ENCODE measurements at regions not wholly inside any gene's neighbourhood (a gene's known extent, or its start where the extent isn't known, plus 50 kb on each side); places are given as distances from the start of the nearest gene placed in this dataset.

GRCh38 chr1:58862728-58863385, 79.0 kb upstream of the JUN start:
- peak; percentile 85 for DNase-seq (ENCODE audit: low spot score)

DNA sequence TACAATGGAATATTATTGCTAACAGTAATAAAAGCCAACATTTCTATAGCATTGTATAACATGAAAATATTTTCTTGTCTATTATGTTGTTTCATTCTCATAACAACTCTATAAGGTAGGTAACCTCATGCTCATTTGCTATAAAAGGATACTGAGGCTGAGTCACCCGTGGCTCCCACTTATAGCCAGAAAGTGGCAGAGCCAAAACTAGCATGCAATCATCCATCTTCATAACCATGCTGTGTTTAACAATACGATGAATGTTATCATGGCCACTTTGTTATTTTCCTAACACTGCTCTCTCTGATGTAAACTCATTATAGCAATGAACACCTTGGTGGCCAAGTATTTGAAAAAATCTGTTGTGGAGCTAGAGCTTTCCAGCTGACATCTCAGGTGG, 80.8 kb upstream of the JUN start:
- DNase-seq (ENCODE audit: low spot score) = no peak

- no peak for DNase-seq (ENCODE audit: low spot score)
These were observed 82.7 kb upstream of the JUN start for GRCh38 chr1:58866578-58866977.

DNA sequence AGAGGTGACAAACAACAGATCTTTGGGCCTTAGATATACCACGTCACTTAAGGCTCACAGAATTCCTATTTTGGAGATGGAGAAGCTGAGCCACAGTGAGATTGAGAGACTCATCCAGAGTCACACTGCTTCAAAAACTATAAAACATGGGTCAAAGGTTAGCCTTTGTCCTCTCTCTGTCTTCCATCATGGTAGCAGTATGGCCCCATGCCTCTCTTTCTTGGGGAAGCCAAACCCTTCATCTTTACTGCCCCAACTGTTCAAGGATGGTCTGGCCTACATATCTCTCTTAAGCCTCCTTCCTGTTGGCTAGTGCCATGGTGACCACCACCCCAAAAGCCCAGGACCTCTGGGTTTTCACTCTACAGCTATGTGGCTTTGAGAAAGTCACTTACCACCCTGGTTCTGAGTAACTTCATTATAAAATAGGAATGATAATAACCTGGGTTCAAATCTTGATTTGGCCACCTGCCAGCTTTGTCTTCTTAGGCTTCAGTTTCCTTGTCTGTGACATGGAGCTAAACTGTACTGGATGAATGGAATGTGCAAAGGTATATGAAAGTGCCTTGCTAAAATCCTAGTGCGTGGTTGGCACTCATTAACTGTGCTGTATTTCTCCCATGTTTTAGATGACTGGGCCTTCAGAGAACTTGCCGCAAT, 85.9 kb upstream of the JUN start:
- DNase-seq (ENCODE audit: low spot score) = no peak

- DNase-seq (ENCODE audit: low spot score) = no peak
These were observed 86.4 kb upstream of the JUN start for GRCh38 chr1:58870298-58870676.

DNA sequence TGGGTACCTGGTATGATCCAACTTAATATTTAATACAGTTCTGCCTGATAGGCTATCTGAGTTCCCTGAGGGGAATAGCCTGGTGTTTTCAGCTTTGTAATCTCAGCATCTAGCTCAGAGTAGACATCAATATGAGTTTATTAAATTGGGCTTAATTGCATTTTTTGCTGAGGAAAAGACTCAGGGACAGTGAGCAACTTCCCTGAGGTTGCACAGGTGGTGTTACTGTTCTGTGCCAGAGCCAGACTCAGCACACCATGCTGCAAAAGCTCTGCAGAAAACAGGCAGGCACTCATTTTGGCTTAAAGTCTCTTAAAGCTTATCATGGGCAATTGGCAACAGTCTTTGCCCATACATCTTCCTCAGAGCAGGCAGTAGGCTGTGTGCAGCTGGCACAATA, 90.5 kb upstream of the JUN start:
- DNase-seq (ENCODE audit: low spot score) = no peak

GRCh38 chr1:58874757-58875755, 91.2 kb upstream of the JUN start:
- peak; percentile 89 for DNase-seq (ENCODE audit: low spot score)

DNA sequence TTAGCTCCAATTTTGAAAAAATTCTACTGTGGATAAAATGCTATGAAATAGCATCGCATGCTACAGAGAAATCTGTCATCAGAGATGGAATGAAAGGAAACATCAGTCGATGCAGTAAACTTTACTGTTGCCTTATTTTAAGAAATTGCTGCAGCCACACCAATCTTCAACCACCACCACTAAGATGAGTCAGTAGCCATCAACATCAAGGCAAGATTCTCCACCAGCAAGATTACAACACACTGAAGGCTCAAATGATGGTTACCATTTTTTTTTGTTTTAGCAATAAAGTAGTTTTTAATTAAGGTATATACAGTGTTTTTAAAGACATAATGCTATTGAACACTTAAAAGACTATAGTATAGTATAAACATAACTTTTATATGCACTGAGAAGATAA, 95.6 kb upstream of the JUN start:
- no peak for DNase-seq (ENCODE audit: low spot score)

- no peak for DNase-seq (ENCODE audit: low spot score)
These were observed 96.7 kb upstream of the JUN start for GRCh38 chr1:58880592-58880991.

DNA sequence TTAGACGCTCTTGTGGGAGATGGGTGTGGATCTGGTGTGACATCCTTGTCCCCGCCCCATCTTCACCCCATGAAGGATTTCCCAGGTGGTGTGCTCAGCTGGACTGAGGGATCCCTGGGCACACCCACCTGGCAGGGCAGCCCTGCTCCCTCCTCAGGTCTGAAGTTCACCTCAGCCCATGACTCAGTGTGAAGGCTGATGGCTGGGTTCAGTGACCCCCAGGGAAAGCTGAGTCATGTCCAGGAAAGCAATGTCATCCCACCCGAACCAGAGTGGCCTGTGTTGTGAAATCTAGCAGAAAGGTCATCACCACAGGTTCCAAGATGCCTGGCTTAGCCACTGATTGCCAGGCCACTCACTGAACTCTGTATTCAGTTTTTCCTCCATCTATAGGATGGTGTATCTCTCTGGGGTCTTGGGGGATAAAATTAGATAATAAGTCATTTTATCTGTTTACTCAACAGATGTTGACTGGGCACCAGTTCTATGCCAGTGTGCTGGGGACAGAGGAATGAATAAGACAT, 97.7 kb upstream of the JUN start:
- no peak for DNase-seq (ENCODE audit: low spot score)

DNA sequence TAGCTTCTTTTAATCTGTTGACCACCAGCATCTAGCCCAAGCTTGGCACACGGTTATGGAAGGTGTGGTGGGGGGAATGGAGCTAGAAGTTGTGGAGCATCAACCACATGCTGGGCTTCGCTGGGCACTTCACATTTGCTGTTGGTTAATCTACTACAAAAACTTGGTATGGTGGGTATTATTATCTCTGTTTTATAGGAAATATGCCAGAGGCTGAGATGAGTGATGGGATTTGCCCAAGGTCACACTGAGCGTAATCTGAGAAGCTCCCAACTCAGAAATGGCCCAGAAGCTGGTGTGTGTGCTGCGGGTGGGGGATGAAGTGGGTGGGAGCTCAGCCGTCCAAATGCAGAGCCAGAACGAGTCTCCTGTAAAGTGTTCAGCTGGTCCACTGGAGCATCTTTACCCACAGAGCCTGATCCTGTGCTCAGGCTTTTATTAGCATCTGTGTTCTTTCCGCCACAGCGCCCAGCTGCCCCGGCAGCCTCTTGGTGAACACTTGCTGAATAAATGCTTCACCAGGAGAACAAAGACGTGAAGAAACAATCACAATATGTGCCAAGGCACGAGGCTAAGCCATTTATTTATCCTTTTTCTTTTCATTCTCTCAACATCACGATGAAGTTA, 98.6 kb upstream of the JUN start:
- no peak for DNase-seq (ENCODE audit: low spot score)

DNA sequence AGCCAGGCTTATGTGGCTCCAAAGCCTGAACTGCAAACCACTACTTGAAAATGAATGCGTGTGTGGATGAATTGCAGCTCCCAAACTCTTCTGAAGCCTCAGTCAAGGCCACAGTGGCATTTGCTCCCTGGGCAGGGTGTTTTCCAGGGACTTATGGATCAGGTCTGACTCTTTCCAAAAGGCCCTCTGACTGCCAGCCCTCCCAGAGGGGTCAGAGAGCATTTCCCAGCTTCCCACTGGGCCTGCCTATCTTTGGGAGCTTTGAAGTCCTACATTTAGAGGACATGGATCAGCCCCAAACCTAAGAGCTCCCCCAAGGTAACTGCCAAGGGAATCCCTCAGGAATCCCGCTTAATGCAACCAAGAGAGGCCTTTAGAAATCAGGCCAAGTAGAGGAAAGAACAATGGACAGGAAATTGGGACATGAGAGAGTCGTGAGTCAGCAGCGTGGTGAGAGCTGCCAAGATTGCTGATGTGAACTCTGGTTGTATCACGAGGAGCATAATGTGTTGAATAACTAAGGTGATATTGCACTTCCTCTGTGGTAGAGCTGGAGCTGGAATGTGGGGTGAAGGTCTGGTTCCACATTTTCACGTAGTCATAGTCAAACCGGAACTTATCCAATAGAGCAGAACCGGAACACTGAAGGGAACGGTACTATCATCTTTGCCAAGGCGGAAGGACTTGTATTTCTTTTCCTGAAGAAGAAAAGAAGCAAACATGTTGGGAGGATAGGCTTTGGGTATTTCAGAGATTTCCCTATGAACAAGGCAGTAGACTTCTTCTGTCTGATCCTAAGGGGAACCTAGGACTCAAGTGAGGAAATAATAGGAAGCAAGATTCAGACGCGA, 99.4 kb upstream of the JUN start:
- DNase-seq (ENCODE audit: low spot score) = peak; percentile 63

- no peak for DNase-seq (ENCODE audit: low spot score)
These were observed 100.1 kb upstream of the JUN start for GRCh38 chr1:58883888-58884482.

DNA sequence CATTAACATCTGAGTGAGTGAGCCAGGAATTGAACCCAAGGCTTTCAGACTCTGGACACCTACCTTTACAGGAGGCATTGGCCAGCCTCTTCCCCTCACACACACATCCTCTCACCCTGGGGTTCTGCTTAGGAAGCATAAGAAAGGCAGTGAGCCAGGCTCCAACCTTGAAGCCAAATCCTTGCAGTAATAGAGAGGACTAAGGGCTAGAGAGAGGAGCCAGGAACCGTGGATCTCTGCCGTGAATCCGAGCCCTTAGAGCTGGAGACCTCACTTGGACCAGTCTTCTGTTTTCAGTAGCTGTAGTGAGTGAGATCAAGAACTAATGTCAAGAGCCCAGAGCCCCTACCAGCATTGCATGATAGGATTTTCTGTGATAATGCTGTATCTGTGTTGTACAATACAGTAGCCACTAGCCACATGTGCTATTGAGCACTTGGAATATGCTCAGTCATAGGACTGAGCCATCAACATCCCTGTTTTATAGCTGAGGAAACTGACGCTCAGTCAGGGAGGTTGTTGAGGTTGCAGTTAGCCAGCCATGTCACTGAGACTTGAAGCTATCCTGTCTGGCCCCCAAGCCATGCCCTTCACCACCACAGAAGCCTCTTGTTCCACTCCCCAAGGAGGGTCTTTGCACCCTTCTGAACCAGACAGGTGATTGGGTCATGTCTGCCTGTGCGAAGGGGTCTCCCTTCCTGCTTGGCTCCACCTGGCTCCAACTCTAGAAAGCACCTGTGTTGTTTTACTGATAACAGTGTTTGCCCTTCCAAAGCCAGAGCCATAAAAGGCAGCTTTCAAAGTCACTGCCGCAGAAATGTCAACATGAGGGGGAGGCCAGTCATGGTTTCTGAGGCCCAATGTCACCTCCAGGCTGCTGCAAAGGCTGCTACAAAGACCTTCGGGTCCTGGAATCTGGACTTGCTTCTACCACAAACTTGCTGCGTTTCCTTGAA, 101.1 kb upstream of the JUN start:
- no peak for DNase-seq (ENCODE audit: low spot score)

DNA sequence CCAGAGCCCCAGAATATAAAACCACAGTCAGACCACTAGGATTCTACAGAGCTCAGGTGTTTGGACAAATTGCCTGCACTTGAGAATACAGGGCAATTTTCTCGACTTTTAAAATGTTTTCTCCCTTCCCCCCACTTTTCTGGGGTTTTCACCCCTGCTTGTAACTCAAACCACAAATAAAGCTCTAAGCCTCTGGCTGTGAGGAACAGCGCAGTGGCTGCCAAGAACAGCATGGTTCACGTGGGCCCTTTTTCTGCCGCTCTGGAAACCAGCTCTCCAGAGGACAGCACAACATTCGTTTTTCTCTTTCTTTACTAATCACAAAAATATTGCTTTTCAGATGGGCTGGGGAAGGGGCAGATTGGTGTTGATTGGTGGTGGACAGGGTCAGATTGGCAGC, 102.2 kb upstream of the JUN start:
- peak; percentile 79 for DNase-seq (ENCODE audit: low spot score)

GRCh38 chr1:58886611-58887010, 102.8 kb upstream of the JUN start:
- no peak for DNase-seq (ENCODE audit: low spot score)

GRCh38 chr1:58887059-58887458, 103.2 kb upstream of the JUN start:
- DNase-seq (ENCODE audit: low spot score) = no peak

- DNase-seq (ENCODE audit: low spot score) = no peak
These were observed 105.0 kb upstream of the JUN start for GRCh38 chr1:58888833-58889232.

DNA sequence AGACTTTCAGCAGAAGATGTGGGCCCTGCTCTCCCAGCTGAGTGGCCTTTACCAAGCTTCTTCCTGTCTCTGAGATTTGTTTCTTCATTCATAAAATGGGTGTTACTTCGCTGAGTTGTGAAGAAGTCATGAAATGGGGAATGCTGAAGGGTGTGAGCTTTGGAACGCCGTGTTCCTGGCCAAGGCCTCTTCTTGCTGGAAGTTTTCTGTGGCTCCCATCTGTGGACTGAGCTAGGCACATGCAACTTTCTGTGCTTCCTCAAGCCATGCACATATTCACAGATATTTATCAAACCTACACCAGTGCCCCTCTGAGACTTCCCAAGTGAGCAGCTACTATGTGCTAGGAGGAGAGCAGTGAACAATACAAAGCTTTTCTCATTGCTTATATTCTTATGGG, 106.3 kb upstream of the JUN start:
- no peak for DNase-seq (ENCODE audit: low spot score)

GRCh38 chr1:58890609-58891008, 106.8 kb upstream of the JUN start:
- no peak for DNase-seq (ENCODE audit: low spot score)

Data from Ammon's horn (tissue), 1 donor.